ENCODE measurements at regions not wholly inside any gene's neighbourhood (a gene's known extent, or its start where the extent isn't known, plus 50 kb on each side); places are given as distances from the start of the nearest gene placed in this dataset.

GRCh38 chr5:56522169-56522568 lies 289.0 kb upstream of the ANKRD55 start:
- ChIA-PET POLR2A (no interaction called here), CTCF (ENCODE audit: low intra/inter-chr PET ratio) (no interaction called here)
- FAIRE-seq (no peak), DNase-seq (ENCODE audit: extremely low read depth in 1 of 4, low spot score in 3 of 4) (no peak), ATAC-seq (no peak)
- BruUV-seq (replicated peaks): no TSS peak
- TF ChIP-seq ZBTB2 (IDR thresholded peaks at IDR 0.05): no peak
- TF ChIP-seq KLF16 (IDR thresholded peaks at IDR 0.05): no peak
- TF ChIP-seq CEBPB (tag; IDR thresholded peaks at IDR 0.05): peak; percentile 61; the same call in 1 of the 2 replicates
- TF ChIP-seq RBFOX2 (IDR thresholded peaks at IDR 0.05; ENCODE audit: low read depth, low read length): no peak
- TF ChIP-seq CEBPG (CRISPR knock-in tag; IDR thresholded peaks at IDR 0.05): peak; percentile 34; the same call in 1 of the 2 replicates
- peak in 1 of 2 experiments; percentile 57; a peak in 2 of 4 replicates for TF ChIP-seq CEBPG (tag; conservative IDR thresholded peaks at IDR 0.05 in 1 of 2, IDR thresholded peaks at IDR 0.05 in 1 of 2)
- TF ChIP-seq HMGXB4 (CRISPR knock-in tag; IDR thresholded peaks at IDR 0.05): no peak
- no peak for TF ChIP-seq MYNN (IDR thresholded peaks at IDR 0.05)
- no peak for TF ChIP-seq MYNN (CRISPR knock-in tag; IDR thresholded peaks at IDR 0.05)
- TF ChIP-seq FOXK2 (conservative IDR thresholded peaks at IDR 0.05 in 1 of 2, IDR thresholded peaks at IDR 0.05 in 1 of 2; ENCODE audit: low read depth in 2 of 2): no peak
- no peak for TF ChIP-seq FOXM1 (IDR thresholded peaks at IDR 0.05; ENCODE audit: low read depth)
- TF ChIP-seq FOXM1 (CRISPR knock-in tag; IDR thresholded peaks at IDR 0.05; ENCODE audit: low read depth): no peak
- no peak for TF ChIP-seq THRAP3 (IDR thresholded peaks at IDR 0.05; ENCODE audit: borderline replicate concordance)
- no peaks in the 10 kb centered on the region for H4K20me1 ChIP-seq (replicated peaks; ENCODE audit: control insufficient read depth, insufficient read depth, low read length)
- WGBS (ENCODE audit: insufficient coverage, low coverage, missing lambda C conversion rate): 3% methylated on average over 5 of the region's 5 CpGs
- H2AFZ ChIP-seq (ENCODE audit: low read depth, low read length): no peak overlapping the region
- no peak overlapping the region for H3K4me2 ChIP-seq (ENCODE audit: insufficient read depth, low read length)
- no peaks in the 10 kb centered on the region for H3K9me1 ChIP-seq (ENCODE audit: control insufficient read depth, insufficient read depth, low read length)
- H3K36me3 ChIP-seq (ENCODE audit: control insufficient read depth, insufficient read depth, low read length): no peaks in the 10 kb centered on the region
- H3K9ac ChIP-seq (ENCODE audit: insufficient read depth in 1 of 2, low read depth in 2 of 2, low read length in 2 of 2): no peak overlapping the region
- peaks cover 9 to 39% of the 10 kb centered on the region in 2 experiments for H3K27me3 ChIP-seq (ENCODE audit: control insufficient read depth in 2 of 2, insufficient read depth in 2 of 2, low read length in 2 of 2)
- no peaks in the 10 kb centered on the region for H3K4me1 ChIP-seq (replicated peaks in 1 of 2; ENCODE audit: control insufficient read depth in 2 of 2, insufficient read depth in 2 of 2, low read length in 2 of 2)
- H3K9me3 ChIP-seq (replicated peaks; ENCODE audit: control insufficient read depth, insufficient read depth, low read depth, low read length): no peaks in the 10 kb centered on the region
- intact Hi-C loops (cut with micrococcal nuclease): no loop called here
- H3K79me2 ChIP-seq (ENCODE audit: control insufficient read depth, insufficient read depth, low read length): no peaks in the 10 kb centered on the region
- H3K4me3 ChIP-seq: no peak overlapping the region
- H3K27ac ChIP-seq (ENCODE audit: extremely low read depth, low read depth, low read length): no peak overlapping the region
- in situ Hi-C loops (cut with MboI): no loop called here

Data from K562 (cell line).